Loucy (cell line): ENCODE measurements at regions not wholly inside any gene's neighbourhood (a gene's known extent, or its start where the extent isn't known, plus 50 kb on each side); places are given as distances from the start of the nearest gene placed in this dataset.

Source experiments
- EZH2phosphoT487 ChIP-seq: fragments of 200-600 bp; IDR thresholded peaks from 2 replicates; pipeline ENCODE4 v1.6.1; 2018; ENCODE audit warnings: antibody characterized with exemption, mild to moderate bottlenecking, moderate library complexity, borderline replicate concordance
- TF ChIP-seq, protein P1 (sequence below): fragments of 200-600 bp; sonication (generic); conservative IDR thresholded peaks from 2 replicates; pipeline ENCODE4 v1.5.1; 2014; ENCODE audit warnings: mild to moderate bottlenecking, antibody characterized with exemption, low read length

DNA sequence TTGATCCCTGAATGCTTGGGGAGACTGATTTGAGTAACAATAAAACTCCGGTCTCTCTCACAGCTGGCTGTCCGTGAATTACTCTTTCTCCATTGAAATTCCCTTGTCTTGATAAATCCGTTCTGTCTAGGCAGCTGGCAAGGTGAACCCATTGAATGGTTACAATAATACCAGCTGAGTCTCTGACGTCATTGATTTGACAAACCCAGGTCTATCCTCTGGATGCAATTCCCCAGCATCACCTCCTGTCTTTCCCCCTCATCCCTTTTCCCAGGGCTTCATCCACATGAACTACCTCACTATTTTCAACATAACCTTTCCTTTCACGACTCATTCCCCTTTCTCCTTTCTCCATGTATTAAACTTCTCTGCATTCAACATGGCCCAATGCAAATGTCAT, 98.7 kb upstream of the TMEM132C start:
- no peak for TF ChIP-seq EZH2phosphoT487
- TF ChIP-seq, protein P1, sequence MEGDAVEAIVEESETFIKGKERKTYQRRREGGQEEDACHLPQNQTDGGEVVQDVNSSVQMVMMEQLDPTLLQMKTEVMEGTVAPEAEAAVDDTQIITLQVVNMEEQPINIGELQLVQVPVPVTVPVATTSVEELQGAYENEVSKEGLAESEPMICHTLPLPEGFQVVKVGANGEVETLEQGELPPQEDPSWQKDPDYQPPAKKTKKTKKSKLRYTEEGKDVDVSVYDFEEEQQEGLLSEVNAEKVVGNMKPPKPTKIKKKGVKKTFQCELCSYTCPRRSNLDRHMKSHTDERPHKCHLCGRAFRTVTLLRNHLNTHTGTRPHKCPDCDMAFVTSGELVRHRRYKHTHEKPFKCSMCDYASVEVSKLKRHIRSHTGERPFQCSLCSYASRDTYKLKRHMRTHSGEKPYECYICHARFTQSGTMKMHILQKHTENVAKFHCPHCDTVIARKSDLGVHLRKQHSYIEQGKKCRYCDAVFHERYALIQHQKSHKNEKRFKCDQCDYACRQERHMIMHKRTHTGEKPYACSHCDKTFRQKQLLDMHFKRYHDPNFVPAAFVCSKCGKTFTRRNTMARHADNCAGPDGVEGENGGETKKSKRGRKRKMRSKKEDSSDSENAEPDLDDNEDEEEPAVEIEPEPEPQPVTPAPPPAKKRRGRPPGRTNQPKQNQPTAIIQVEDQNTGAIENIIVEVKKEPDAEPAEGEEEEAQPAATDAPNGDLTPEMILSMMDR = no peak
